B cell (primary cell): ENCODE measurements at regions not wholly inside any gene's neighbourhood (a gene's known extent, or its start where the extent isn't known, plus 50 kb on each side); places are given as distances from the start of the nearest gene placed in this dataset.

Experiments used
- ATAC-seq: fragments of 200-7000 bp; cut with Tn5 transposase; one replicate; pipeline ENCODE4 v1.10.0; 2021; ENCODE audit warnings: low read depth, mild to moderate bottlenecking, moderate number of reproducible peaks, moderate library complexity
- CTCF ChIA-PET: fragments of 350-600 bp; sonication (Branson Sonifier 250); formaldehyde crosslinking; loops from one replicate; lab custom pipeline; 2021; ENCODE audit warnings: antibody characterized with exemption, inconsistent platforms; lab: Charles Lee
- POLR2A ChIA-PET: fragments of 350-600 bp; sonication (Branson Sonifier 250); formaldehyde crosslinking; loops from one replicate; lab custom pipeline; 2021; ENCODE audit warnings: antibody characterized with exemption; lab: Charles Lee
- DNase-seq: peaks from one replicate; pipeline ENCODE4 v3.0.0; 2013
- H2AFZ ChIP-seq: 2 replicates; pipeline ENCODE4 v1.6.1; 2012; ENCODE audit warnings: mild to moderate bottlenecking, low read depth, low read length; ENCODE audit not compliant: insufficient read depth, poor library complexity, severe bottlenecking
- H3K27ac ChIP-seq, 2 donors: 1 replicate in 1 of 2; 2 replicates in 1 of 2; pipeline ENCODE4 v1.5.1; 2012 to 2013; ENCODE audit warnings: low read length in 2 of 2, mild to moderate bottlenecking in 2 of 2, moderate library complexity in 1 of 2
- H3K27me3 ChIP-seq, 4 experiments: fragments of 200-600 bp in 1 of 4; sonication (generic) in 1 of 4; replicated peaks in 1 of 4; 1 replicate in 2 of 4; 2 replicates in 2 of 4; pipeline versions ENCODE4 v1.6.1 to v1.7.0; 2013 to 2016; ENCODE audit warnings: low read length in 3 of 4, mild to moderate bottlenecking in 2 of 4, mixed read lengths in 1 of 4, moderate library complexity in 1 of 4; ENCODE audit not compliant: insufficient read depth in 4 of 4, control insufficient read depth in 3 of 4; ENCODE audit errors: control extremely low read depth in 1 of 4
- H3K36me3 ChIP-seq, 2 experiments: replicated peaks in 1 of 2; 1 replicate in 1 of 2; 2 replicates in 1 of 2; pipeline versions ENCODE4 v1.6.1 to v1.7.1; 2013; ENCODE audit warnings: low read length in 1 of 2; ENCODE audit not compliant: insufficient read depth in 2 of 2, control insufficient read depth in 1 of 2; ENCODE audit errors: control extremely low read depth in 1 of 2, extremely low read depth in 1 of 2
- H3K4me1 ChIP-seq, 2 donors: fragments of 200-600 bp in 1 of 2; sonication (generic) in 1 of 2; 1 replicate in 1 of 2; 2 replicates in 1 of 2; pipeline versions ENCODE4 v1.5.1 to v1.6.1; 2013 to 2017; ENCODE audit warnings: low read length in 2 of 2; ENCODE audit not compliant: control insufficient read depth in 2 of 2, insufficient read depth in 2 of 2
- H3K4me2 ChIP-seq: replicated peaks from 2 replicates; pipeline ENCODE3; 2012; ENCODE audit warnings: mild to moderate bottlenecking, low read depth, low read length; ENCODE audit not compliant: poor library complexity, severe bottlenecking
- H3K4me3 ChIP-seq, 5 experiments: fragments of 200-600 bp in 1 of 5; sonication (generic) in 1 of 5; 1 replicate in 3 of 5; 2 replicates in 2 of 5; pipeline versions ENCODE4 v1.5.1 to v1.7.0; 2011 to 2016; ENCODE audit warnings: low read length in 4 of 5, mild to moderate bottlenecking in 4 of 5, low read depth in 2 of 5, control low read depth in 1 of 5, moderate library complexity in 1 of 5; ENCODE audit not compliant: insufficient read depth in 1 of 5; ENCODE audit errors: control extremely low read depth in 1 of 5, extremely low read depth in 1 of 5
- H3K79me2 ChIP-seq: fragments of 200-600 bp; sonication (generic); one replicate; pipeline ENCODE4 v1.6.0; 2016; ENCODE audit warnings: low read length; ENCODE audit not compliant: control insufficient read depth, insufficient read depth
- H3K9ac ChIP-seq: fragments of 200-600 bp; sonication (generic); 2 replicates; pipeline ENCODE4 v1.6.1; 2017; ENCODE audit warnings: mild to moderate bottlenecking, low read length, moderate library complexity
- H3K9me3 ChIP-seq, 3 donors: one replicate each; pipeline versions ENCODE4 v1.6.1 to v1.7.1; 2013; ENCODE audit warnings: low read length in 2 of 3; ENCODE audit not compliant: control insufficient read depth in 2 of 3, insufficient read depth in 1 of 3; ENCODE audit errors: control extremely low read depth in 1 of 3
- H4K20me1 ChIP-seq: 2 replicates; pipeline ENCODE4 v1.6.0; 2012; ENCODE audit warnings: mild to moderate bottlenecking, low read length; ENCODE audit not compliant: insufficient read depth, control insufficient read depth, poor library complexity, severe bottlenecking
- H3K27ac Mint-ChIP-seq: one replicate; pipeline ENCODE4 v1.8.0; 2021; ENCODE audit warnings: mixed read lengths
- H3K27me3 Mint-ChIP-seq: one replicate; pipeline ENCODE4 v1.8.0; 2021; ENCODE audit warnings: mixed read lengths
- H3K4me1 Mint-ChIP-seq: one replicate; pipeline ENCODE4 v1.8.0; 2021; ENCODE audit warnings: mixed read lengths
- H3K4me3 Mint-ChIP-seq: one replicate; pipeline ENCODE4 v1.8.0; 2021; ENCODE audit warnings: mixed read lengths
- H3K9me3 Mint-ChIP-seq: one replicate; pipeline ENCODE4 v1.8.0; 2022; ENCODE audit warnings: mixed read lengths; ENCODE audit not compliant: insufficient read depth
- EZH2 ChIP-seq: IDR thresholded peaks from 2 replicates; pipeline ENCODE4 v1.6.1; 2012; ENCODE audit warnings: borderline replicate concordance, low read depth, mild to moderate bottlenecking, moderate library complexity, low read length; ENCODE audit not compliant: insufficient read depth, poor library complexity, severe bottlenecking
- WGBS: methylation state at CpG from one replicate; pipeline ENCODE4 v1.1.5; 2013; ENCODE audit warnings: missing lambda C conversion rate; ENCODE audit not compliant: insufficient coverage; 5-methylcytosine and 5-hydroxymethylcytosine counted together
- intact Hi-C: fragments of 100-400 bp; cut with micrococcal nuclease; formaldehyde crosslinking; loops from one replicate; pipeline ENCODE4 v1.10.0; 2022
- TF ChIP-seq, protein P1 (sequence below): fragments of 200-600 bp; IDR thresholded peaks from one replicate; pipeline ENCODE4 v1.8.0; 2022; ENCODE audit warnings: antibody characterized with exemption, mild to moderate bottlenecking

DNA sequence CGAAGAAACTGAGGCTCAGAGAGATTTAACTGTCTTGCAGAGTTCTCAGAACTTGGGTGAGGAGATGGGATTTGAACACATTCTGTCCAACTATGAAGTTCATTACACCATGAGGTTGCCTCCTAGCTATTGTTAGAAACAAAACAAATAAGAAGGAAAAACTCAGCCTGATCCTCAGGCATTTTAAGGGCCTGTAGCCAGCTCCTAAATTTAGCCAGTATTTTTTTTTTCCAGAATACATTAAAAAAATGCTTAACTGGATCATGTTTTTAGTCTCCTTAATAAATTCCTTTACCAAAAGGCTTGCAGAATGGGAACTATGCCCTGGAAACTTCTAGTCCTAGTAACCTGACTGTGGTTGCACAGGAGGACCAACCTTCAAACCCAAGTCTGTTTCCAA, 212.0 kb downstream of the CSNK2A3 start:
- CTCF ChIA-PET: no interaction called here

DNA sequence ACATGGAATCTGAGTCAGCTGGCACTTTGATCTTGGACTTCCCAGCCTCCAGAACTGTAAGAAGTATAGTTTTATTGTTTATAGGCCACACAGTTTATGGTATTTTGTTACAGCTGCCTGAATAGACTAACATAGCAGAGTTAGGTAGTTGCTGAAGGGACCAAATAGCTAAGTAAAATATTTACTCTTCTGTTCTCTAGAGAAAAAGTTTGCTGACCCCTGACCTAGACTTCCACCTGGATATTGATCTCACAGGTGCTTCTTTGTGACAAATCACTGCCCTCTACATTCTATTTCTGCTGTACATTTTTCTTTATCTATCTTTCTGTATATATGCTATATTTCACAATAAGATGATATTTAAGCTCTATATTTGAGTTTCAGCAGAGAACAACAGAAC, 212.5 kb downstream of the CSNK2A3 start:
- TF ChIP-seq, protein P1, sequence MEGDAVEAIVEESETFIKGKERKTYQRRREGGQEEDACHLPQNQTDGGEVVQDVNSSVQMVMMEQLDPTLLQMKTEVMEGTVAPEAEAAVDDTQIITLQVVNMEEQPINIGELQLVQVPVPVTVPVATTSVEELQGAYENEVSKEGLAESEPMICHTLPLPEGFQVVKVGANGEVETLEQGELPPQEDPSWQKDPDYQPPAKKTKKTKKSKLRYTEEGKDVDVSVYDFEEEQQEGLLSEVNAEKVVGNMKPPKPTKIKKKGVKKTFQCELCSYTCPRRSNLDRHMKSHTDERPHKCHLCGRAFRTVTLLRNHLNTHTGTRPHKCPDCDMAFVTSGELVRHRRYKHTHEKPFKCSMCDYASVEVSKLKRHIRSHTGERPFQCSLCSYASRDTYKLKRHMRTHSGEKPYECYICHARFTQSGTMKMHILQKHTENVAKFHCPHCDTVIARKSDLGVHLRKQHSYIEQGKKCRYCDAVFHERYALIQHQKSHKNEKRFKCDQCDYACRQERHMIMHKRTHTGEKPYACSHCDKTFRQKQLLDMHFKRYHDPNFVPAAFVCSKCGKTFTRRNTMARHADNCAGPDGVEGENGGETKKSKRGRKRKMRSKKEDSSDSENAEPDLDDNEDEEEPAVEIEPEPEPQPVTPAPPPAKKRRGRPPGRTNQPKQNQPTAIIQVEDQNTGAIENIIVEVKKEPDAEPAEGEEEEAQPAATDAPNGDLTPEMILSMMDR: no peak
- TF ChIP-seq EZH2: no peak
- no peak overlapping the region for H3K4me2 ChIP-seq
- no peak overlapping the region for H3K4me3 ChIP-seq
- CTCF ChIA-PET: interaction anchor here (1.2 kb wide), 1 partner anchor 12 kb away, joined by 4 read pairs; no protein-coding TSS in a partner anchor
- no peaks in the 10 kb centered on the region for H3K9me3 Mint-ChIP-seq
- H3K9me3 ChIP-seq: no peaks in the 10 kb centered on the region
- H3K79me2 ChIP-seq: no peaks in the 10 kb centered on the region
- H3K27ac Mint-ChIP-seq: no peak overlapping the region
- H4K20me1 ChIP-seq: no peaks in the 10 kb centered on the region
- H3K36me3 ChIP-seq: no peaks in the 10 kb centered on the region
- H3K4me1 ChIP-seq: no peaks in the 10 kb centered on the region
- no peaks in the 10 kb centered on the region for H3K4me1 Mint-ChIP-seq
- intact Hi-C loops: no loop called here
- no peak overlapping the region for H3K4me3 Mint-ChIP-seq
- H3K27me3 Mint-ChIP-seq: peaks cover 2% of the 10 kb centered on the region
- no peak for DNase-seq
- ATAC-seq: no peak
- H3K27me3 ChIP-seq: no peaks in the 10 kb centered on the region
- H2AFZ ChIP-seq: no peak overlapping the region
- H3K27ac ChIP-seq: no peak overlapping the region
- no peak overlapping the region for H3K9ac ChIP-seq
- POLR2A ChIA-PET: no interaction called here

More for the DNA sequence above, 212.0 kb downstream of the CSNK2A3 start:
- Histone ChIP-seq H3K4me3 (no peak overlapping the region), H3K36me3 (no peaks in the 10 kb centered on the region), H3K27me3 (no peaks in the 10 kb centered on the region), H3K9me3 (no peaks in the 10 kb centered on the region), H3K4me1 (no peaks in the 10 kb centered on the region), H3K79me2 (no peaks in the 10 kb centered on the region), H3K9ac (no peak overlapping the region), H2AFZ (no peak overlapping the region), H3K27ac (no peak overlapping the region), H3K4me2 (no peak overlapping the region), H4K20me1 (no peaks in the 10 kb centered on the region)
- no CpG with 5 or more reads among the region's 1 CpG for WGBS
- peaks cover 4% of the 10 kb centered on the region for H3K27me3 Mint-ChIP-seq
- no peak overlapping the region for H3K27ac Mint-ChIP-seq
- no peak overlapping the region for H3K4me3 Mint-ChIP-seq
- TF ChIP-seq, protein P1: no peak
- TF ChIP-seq EZH2: no peak
- intact Hi-C loops: no loop called here
- H3K9me3 Mint-ChIP-seq: no peaks in the 10 kb centered on the region
- POLR2A ChIA-PET: no interaction called here
- DNase-seq (no peak), ATAC-seq (no peak)
- H3K4me1 Mint-ChIP-seq: no peaks in the 10 kb centered on the region
